22Rv1 (cell line): ENCODE measurements at regions not wholly inside any gene's neighbourhood (a gene's known extent, or its start where the extent isn't known, plus 50 kb on each side); places are given as distances from the start of the nearest gene placed in this dataset.

Source experiments
- H3K27ac ChIP-seq: fragments of 450-650 bp; 2 replicates; pipeline ENCODE4 v1.5.1; 2017
- ZFX ChIP-seq: fragments of 450-650 bp; IDR thresholded peaks from 2 replicates; pipeline ENCODE4 v1.6.1; 2017; ENCODE audit warnings: antibody characterized with exemption, borderline replicate concordance
- TF ChIP-seq, protein P1 (sequence below): fragments of 450-650 bp; IDR thresholded peaks from 2 replicates; pipeline ENCODE4 v1.5.1; 2017; ENCODE audit warnings: mild to moderate bottlenecking

GRCh38 chr11:69922015-69922595 lies 102.9 kb upstream of the FGF3 start:
- H3K27ac ChIP-seq, result no peak overlapping the region
- TF ChIP-seq, protein P1, sequence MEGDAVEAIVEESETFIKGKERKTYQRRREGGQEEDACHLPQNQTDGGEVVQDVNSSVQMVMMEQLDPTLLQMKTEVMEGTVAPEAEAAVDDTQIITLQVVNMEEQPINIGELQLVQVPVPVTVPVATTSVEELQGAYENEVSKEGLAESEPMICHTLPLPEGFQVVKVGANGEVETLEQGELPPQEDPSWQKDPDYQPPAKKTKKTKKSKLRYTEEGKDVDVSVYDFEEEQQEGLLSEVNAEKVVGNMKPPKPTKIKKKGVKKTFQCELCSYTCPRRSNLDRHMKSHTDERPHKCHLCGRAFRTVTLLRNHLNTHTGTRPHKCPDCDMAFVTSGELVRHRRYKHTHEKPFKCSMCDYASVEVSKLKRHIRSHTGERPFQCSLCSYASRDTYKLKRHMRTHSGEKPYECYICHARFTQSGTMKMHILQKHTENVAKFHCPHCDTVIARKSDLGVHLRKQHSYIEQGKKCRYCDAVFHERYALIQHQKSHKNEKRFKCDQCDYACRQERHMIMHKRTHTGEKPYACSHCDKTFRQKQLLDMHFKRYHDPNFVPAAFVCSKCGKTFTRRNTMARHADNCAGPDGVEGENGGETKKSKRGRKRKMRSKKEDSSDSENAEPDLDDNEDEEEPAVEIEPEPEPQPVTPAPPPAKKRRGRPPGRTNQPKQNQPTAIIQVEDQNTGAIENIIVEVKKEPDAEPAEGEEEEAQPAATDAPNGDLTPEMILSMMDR, result no peak
- no peak for TF ChIP-seq ZFX

DNA sequence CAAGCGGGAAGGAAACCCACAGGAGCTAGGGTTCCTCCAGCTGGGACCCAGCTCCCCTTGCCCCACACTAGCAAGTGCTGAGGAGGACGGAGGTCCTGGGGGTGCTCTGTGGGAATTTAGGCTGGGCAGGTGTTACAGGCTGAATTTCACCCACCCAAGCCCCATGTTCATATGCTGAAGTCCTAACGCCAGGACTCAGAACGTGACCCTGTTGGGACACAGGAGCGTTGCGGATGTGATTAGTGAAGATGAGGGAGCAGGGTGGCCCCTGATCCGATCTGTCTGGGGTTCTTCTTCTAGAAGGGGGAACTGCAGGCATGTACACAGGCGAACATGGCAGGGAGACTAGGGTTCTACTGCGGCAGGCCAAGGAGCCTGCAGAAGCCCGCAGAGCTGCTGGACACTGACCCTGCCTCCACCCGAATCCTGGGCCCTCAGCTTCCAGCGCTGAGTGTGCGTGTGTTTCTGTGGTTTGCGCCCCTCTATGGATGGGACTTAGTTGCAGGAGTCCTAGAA lies 103.4 kb upstream of the FGF3 start:
- no peak for TF ChIP-seq ZFX
- TF ChIP-seq, protein P1, result no peak
- H3K27ac ChIP-seq, result no peak overlapping the region

GRCh38 chr11:69923196-69923595 lies 104.0 kb upstream of the FGF3 start:
- TF ChIP-seq ZFX, result no peak
- TF ChIP-seq, protein P1, result no peak
- no peak overlapping the region for H3K27ac ChIP-seq

DNA sequence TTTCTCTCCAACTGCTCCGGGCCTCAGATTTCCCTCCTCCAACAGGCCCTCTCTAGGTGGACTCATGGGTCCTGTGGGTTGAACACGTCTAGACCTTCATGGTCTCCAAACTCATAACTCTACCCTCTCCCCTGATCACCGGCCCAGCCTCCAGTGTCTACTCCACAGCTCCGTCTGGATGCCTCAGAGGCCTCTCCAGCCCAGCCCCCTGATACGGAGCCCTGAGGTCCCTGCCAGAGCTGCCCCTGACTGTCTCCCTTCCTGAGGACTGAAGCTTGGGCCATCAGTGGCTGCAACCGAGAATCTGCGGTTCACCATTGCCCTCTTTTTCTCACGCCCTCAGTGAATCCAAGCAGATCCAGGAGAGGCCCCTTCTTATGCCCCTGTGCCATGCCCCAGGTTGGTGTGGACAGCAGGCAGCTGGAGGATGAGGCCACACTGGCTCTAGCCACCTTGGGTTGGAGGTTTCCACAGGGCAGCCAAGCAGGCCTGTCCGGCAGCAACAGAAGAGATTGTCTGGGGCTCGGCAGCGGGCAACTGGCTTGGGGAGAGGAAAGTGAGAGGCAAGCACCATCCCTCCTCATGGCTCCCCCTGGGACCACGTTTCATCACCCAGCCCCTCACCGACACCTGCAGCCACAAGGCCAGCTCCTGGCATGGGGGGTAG lies 104.6 kb upstream of the FGF3 start:
- H3K27ac ChIP-seq, result no peak overlapping the region
- TF ChIP-seq ZFX, result no peak
- TF ChIP-seq, protein P1, result no peak

DNA sequence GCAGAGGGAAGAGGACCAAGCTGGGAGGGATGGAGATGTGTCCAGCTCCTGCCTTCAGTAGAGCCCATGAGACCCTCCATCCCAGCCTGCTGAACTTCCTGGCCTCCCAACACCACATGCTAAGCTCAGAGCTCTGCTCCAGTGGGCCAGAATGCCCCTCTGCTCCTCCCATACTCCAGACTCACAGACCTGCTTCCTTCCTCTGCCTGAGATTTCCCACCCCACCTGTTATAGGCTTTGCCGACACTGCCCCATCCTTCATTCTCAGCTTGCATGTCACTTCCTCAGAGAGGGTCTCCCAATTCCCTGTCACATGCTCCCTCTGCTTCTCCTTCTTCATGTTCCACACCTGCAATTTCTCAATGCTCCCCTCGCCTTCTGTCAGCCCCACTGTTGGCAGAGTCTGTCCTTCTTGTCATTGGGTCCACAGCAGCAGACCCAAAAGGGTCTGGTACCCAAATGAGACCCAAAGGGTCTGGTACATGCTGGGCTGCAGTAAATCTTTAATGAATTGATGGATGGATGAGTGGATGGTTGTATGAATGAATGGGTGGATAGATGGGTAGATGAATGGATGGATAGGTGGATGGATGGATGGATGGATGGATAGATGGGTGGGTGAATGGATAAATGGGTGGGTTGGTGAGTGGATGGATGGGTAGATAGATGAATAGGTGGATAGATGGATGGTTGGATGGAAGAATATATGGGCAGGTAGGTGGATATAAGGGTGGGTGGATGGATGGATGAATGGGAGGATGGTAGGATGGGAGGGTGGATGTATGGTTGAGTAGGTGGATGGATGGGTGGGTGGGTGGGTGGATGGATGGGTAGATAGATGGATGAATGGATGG lies 105.3 kb upstream of the FGF3 start:
- TF ChIP-seq ZFX, result no peak
- TF ChIP-seq, protein P1, result no peak
- no peak overlapping the region for H3K27ac ChIP-seq

DNA sequence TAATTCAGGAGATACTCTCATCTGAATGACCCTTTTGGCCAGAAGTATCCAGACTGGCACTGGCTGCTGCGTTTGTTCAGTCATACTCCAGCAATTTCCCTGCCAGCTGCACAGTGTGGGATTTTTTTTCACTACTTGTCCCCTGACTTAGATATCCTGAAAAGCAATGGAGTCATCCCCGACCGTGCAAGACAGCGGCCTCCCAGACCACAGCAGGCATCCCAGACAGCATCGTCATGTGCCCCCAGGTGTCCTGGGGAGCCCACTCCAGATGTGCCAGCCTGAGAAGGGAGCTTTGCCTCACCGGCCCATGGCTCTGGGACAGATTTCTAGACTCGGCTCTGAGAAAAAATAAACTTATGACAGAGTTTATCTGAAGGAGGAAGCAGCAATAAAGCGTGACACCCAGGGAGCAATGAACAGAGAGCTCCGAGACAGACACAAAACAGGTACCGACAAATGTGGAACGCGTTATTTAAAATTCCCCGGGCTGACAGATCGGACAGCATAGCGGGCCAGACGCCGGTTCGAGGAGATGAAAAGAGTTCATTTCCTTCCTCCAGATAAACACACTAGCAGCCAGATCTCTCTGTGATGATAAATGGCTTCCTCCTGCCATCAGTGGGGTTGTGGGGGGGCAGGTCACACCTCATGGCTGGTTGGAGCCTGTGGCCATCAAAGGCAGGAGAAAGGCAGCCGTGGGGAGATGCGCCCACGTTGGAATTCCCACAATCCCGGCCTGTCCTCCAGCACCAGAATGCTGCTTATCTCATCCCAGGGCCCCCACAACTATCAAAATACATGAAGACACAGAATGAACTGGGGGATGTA lies 106.4 kb upstream of the FGF3 start:
- no peak overlapping the region for H3K27ac ChIP-seq
- TF ChIP-seq, protein P1, result no peak
- TF ChIP-seq ZFX, result no peak
